ENCODE measurements at regions not wholly inside any gene's neighbourhood (a gene's known extent, or its start where the extent isn't known, plus 50 kb on each side); places are given as distances from the start of the nearest gene placed in this dataset.
A peak's percentile ranks its signal among the peaks of the same experiment; 100 is the strongest.

GRCh38 chr6:113338644-113339043, 518.5 kb upstream of the MARCKS start:
- H3K4me1 ChIP-seq (ENCODE audit: insufficient read depth): no peaks in the 10 kb centered on the region
- H3K4me2 ChIP-seq: no peak overlapping the region
- H3K4me3 ChIP-seq: no peak overlapping the region
- no peak overlapping the region for H3K4me3 Mint-ChIP-seq
- ATAC-seq (no peak), DNase-seq (ENCODE audit: low spot score) (no peak)
- no peaks in the 10 kb centered on the region for H3K79me2 ChIP-seq (replicated peaks; ENCODE audit: insufficient read depth)
- H3K9me2 ChIP-seq (ENCODE audit: insufficient read depth): no peaks in the 10 kb centered on the region
- TF ChIP-seq NANOG (IDR thresholded peaks at IDR 0.05; ENCODE audit: borderline replicate concordance) (no peak), CREB1 (CRISPR knock-in tag; IDR thresholded peaks at IDR 0.05; ENCODE audit: low read depth) (no peak), ETS1 (IDR thresholded peaks at IDR 0.05) (no peak), REST (IDR thresholded peaks at IDR 0.05; ENCODE audit: unreplicated experiment) (no peak), ZNF331 (CRISPR knock-in tag; IDR thresholded peaks at IDR 0.05; ENCODE audit: low read depth) (no peak), CTCF (conservative IDR thresholded peaks at IDR 0.05; ENCODE audit: low read depth in 2 of 2) (no peak), EZH2 (IDR thresholded peaks at IDR 0.05; ENCODE audit: low read depth, unreplicated experiment) (no peak), ZNF114 (CRISPR knock-in tag; IDR thresholded peaks at IDR 0.05) (no peak)
- no peak overlapping the region for H3K27ac Mint-ChIP-seq
- no peak overlapping the region for H3K27ac ChIP-seq (ENCODE audit: low read depth)
- H3F3A ChIP-seq (replicated peaks; ENCODE audit: low read depth): no peaks in the 10 kb centered on the region
- H3K27me3 Mint-ChIP-seq (ENCODE audit: insufficient read depth, low read depth, poor library complexity): peaks cover 2% of the 10 kb centered on the region
- H4K20me1 ChIP-seq (replicated peaks; ENCODE audit: insufficient read depth): no peaks in the 10 kb centered on the region
- no peaks in the 10 kb centered on the region for H3K9me3 Mint-ChIP-seq
- H2AFZ ChIP-seq: no peak overlapping the region
- H3K36me3 ChIP-seq (ENCODE audit: insufficient read depth): no peaks in the 10 kb centered on the region
- peaks cover 12% of the 10 kb centered on the region for H3K4me1 Mint-ChIP-seq
- H3K36me3 Mint-ChIP-seq (ENCODE audit: low read depth): no peaks in the 10 kb centered on the region
- H3K27me3 ChIP-seq (ENCODE audit: insufficient read depth): no peaks in the 10 kb centered on the region

- no peak overlapping the region for H3K27ac Mint-ChIP-seq
- no peaks in the 10 kb centered on the region for H3K9me3 Mint-ChIP-seq
- Histone ChIP-seq H3K4me1 (ENCODE audit: insufficient read depth) (no peaks in the 10 kb centered on the region), H3K27me3 (ENCODE audit: insufficient read depth) (no peaks in the 10 kb centered on the region), H3K4me3 (no peak overlapping the region), H4K20me1 (replicated peaks; ENCODE audit: insufficient read depth) (no peaks in the 10 kb centered on the region), H3K79me2 (replicated peaks; ENCODE audit: insufficient read depth) (no peaks in the 10 kb centered on the region), H3K4me2 (no peak overlapping the region), H3F3A (replicated peaks; ENCODE audit: low read depth) (no peaks in the 10 kb centered on the region), H3K9me2 (ENCODE audit: insufficient read depth) (no peaks in the 10 kb centered on the region), H3K36me3 (ENCODE audit: insufficient read depth) (no peaks in the 10 kb centered on the region), H2AFZ (no peak overlapping the region), H3K27ac (ENCODE audit: low read depth) (no peak overlapping the region)
- H3K27me3 Mint-ChIP-seq (ENCODE audit: insufficient read depth, low read depth, poor library complexity): peaks cover 2% of the 10 kb centered on the region
- DNase-seq (ENCODE audit: low spot score) (peak; percentile 27), ATAC-seq (peak; percentile 66)
- H3K4me3 Mint-ChIP-seq: no peak overlapping the region
- peaks cover 13% of the 10 kb centered on the region for H3K4me1 Mint-ChIP-seq
- H3K36me3 Mint-ChIP-seq (ENCODE audit: low read depth): no peaks in the 10 kb centered on the region
- TF ChIP-seq POLR2AphosphoS5 (IDR thresholded peaks at IDR 0.05; ENCODE audit: low read depth) (no peak), REST (IDR thresholded peaks at IDR 0.05; ENCODE audit: unreplicated experiment) (no peak)
Observed at GRCh38 chr6:113339209-113339608, 517.9 kb upstream of the MARCKS start.
